ENCODE measurements at regions not wholly inside any gene's neighbourhood (a gene's known extent, or its start where the extent isn't known, plus 50 kb on each side); places are given as distances from the start of the nearest gene placed in this dataset.

GRCh38 chr15:60095711-60096110 lies 91.6 kb downstream of the FOXB1 start:
- no peak for DNase-seq

GRCh38 chr15:60096157-60096556 lies 92.0 kb downstream of the FOXB1 start:
- DNase-seq, result no peak

DNA sequence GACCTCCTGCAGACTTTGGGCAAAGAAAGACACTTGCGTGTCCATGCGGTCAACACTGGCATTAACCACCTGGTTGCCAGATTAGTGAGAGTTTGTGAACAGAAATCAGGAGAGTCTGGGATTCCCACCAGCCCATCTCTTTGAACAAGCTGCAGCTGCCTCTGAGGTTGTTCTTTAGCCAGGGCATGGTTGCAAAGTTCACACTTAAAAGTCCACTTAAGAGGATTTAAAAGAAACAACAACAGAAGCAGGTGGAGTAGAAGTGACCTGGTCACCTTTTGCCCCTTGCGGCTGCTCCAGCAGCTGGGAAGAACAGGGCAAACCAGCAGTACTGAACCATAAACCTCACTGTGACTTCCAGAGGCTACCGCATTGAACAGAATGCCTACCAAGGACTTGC lies 97.3 kb downstream of the FOXB1 start:
- no peak for DNase-seq

DNA sequence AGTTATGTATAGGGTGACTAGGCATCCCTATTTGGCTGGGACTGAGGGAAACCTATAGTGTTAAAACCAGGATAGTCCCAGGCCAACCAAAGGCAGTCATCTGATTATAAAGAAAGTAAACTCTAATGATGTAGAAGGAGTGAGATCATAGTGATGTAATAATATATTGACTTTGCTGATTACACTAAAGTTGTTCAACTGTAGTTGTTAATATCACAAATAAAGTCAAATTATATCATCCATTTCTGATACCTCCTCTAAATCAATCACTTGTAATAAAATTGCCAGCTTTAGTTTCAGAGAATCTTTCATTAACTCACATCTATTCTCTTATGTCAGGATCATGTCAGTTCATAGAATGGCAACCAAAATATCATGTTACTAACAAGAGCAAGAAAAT lies 98.6 kb downstream of the FOXB1 start:
- DNase-seq, result no peak

DNA sequence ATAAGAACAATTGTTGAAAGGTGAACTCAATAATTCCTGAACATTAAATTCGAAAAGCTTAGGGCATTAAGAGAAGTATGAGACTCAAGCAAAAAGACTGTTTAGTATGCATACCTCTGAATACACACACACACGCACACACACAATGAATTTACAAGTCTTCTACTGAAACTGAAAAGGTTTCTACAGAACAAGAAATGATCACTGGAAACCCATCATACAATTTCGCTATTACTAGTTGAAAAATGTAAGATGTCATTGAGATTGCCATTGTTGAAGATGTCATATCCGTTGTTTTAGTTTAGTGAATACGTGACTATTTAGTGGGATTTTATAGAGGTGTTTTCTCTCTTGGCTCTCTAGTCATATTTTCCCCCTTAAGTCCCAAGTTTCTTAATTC lies 106.8 kb downstream of the FOXB1 start:
- no peak for DNase-seq

- no peak for DNase-seq
These were observed 111.7 kb downstream of the FOXB1 start for GRCh38 chr15:60115579-60116380.

DNA sequence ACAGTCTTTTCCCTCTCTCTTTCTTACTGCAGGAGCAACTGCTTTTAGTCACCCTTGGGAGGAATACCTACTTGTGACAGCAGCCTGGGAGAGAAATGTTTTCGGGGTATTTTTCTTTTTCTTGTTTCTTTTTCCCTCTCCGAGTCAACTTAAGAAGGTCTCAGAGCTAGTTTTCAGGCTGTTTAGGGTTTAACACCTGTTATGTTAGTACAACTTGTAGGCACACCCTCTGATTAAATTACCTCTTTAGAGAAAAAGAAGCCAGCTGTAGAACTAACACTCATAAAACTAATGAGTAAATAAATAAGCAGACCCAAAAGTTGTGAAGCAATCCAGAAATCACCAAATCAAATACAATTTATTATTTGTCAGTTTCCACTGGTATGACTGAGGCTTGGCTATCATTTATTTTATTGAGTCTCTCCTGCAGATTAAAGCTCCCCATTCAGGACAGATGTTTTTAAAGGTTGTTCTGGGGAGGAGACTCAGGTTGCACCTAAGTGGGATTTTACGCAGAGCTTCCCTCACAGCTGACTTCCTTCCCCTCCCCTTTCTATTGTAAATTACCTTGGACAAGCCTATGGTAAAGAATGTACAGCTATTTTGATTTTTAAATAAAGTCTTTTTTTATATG lies 112.5 kb downstream of the FOXB1 start:
- peak in 1 of 2 experiments; percentile 28 for DNase-seq

DNA sequence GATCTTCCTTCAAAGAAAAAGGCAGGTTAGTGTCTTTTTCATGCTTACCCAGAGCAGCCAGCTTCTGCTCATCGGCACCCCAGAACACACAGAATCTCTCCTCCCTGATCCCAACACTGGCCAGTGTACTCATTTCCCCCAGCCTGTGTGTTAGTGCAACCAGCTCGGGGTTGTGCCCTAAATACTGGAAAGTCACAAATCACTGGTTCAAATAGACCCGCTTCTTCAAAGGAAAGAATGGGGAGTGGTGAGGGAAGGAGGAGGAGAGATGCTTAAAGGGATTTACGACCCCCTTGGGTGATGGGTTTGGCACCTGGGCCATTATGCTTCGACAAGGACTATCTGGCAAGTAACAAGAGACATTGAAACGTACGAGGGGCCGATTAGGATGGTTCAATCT lies 114.0 kb downstream of the FOXB1 start:
- no peak for DNase-seq

DNA sequence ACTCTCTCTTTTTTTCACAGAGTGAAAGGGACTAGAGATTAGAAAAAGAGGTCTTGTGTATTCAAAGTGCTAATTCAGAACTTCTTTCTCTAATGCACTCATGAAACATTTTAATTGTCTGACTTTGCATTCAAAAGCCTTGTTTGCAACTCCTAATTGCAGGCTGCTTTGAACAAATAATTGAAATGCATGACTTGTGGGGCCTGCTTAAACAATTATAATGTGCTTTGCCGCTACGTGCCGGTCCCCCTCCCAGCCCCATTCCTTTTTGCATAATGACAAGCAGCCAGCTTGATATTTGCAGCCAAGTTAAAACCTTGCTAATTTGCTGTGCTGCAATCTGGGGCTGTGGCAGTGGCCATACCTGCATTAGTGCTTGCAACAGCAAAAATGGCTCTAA lies 114.5 kb downstream of the FOXB1 start:
- DNase-seq, result no peak

GRCh38 chr15:60119101-60119500 lies 115.0 kb downstream of the FOXB1 start:
- no peak for DNase-seq

DNA sequence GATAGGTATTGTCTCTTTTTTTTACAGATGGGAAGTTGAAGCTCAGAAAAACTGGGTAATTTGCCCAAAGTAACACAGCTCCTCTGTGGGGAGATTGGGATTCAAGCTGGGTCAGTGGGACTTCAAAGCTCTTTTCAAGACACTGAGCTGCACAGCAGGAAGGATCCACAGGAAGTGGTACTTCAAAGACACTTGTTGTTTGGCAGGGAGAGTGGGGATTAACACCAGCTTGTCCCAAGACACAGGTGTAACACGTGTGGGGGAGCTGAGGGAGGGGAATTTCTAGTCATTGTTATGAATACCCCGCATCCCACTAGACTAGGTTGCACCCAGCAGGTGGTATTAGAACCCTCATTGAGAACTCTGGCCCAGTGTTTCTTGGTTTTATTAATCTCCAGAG lies 116.0 kb downstream of the FOXB1 start:
- DNase-seq, result peak; percentile 66 to 88

GRCh38 chr15:60121845-60122244 lies 117.7 kb downstream of the FOXB1 start:
- DNase-seq, result no peak

- DNase-seq, result no peak
These were observed 118.6 kb downstream of the FOXB1 start for GRCh38 chr15:60122691-60123090.

DNA sequence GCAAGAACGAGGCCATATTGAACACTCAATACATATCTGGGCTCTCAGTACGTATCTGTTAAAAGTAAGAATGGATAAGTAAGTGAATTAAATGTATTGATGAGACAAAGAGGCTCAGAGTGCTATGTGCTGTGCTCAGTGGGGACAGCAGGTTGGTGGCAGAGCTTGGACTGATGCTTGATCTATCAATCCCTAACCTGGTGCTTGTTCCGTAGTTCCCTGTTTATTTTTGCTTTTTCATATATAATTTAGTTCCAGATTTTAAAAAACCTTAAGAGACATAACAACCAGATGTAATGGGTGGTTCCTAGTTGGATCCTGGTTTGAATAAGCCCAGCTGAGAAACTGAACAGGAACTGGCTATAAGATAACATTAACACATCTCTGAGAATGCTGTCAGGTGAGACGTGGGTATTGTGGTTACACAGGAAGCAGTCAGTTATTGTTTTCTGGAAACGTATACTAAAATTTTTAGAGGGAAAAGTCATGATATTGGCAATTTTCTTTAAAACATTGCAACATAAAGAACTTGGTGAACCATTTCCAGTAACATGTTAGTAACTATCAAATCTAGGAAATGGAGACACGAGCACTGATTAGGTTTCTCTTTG lies 120.5 kb downstream of the FOXB1 start:
- DNase-seq, result no peak

DNA sequence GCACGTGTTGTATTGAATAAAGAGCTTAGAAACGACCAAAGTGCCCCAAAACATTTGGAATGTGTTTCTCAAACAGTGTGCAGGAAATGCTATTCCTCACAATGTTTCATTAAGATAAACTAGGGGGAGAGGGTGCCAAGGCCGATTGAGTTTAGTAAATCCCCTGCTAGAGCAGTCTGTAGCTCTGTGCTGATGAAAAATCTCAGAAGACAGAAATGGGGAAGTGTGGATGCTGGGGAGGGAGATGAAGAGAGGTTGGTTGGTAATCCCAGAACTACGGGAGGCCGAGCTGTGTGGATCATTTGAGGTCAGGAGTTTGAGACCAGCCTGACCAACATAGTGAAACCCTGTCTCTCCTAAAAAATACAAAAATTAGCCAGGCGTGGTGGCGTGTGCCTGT lies 121.2 kb downstream of the FOXB1 start:
- no peak for DNase-seq

DNA sequence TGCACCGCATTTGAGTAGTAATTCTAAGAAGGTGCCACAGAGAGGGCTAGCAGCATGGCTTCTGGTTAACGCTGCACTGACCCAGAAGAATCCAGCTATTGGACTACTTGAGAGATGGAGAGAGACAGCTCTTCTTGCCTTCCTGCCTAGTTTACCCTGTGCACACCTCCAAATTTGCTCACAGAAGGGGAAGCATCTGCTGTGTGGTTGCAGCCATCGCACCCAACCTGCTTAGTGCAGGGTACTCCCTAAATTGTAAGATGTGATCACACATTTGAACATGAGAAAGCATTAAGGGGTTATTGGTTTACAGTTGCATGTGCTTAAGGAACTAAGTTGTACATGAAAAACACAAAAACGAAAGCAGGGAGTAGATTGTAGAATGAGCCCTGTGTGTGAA lies 122.1 kb downstream of the FOXB1 start:
- DNase-seq, result no peak

DNA sequence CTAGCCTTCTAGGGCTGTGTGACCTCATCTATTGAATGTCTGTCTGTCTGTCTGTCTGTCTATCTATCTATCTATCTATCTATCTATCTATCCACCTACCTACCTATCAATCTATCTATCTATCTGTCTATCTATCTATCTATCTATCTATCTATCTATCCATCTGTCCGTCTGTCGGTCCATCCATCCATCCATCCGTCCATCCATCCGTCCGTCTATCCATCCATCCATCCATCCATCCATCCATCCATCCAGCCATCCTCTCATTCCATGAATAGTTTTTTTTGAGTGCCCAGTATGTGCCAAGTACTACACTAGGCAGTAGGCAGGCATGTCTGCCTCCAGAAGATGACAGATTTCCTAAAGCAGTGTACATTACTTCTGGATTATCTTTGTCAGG lies 122.5 kb downstream of the FOXB1 start:
- no peak for DNase-seq

GRCh38 chr15:60128000-60128376 lies 123.9 kb downstream of the FOXB1 start:
- no peak for DNase-seq

DNA sequence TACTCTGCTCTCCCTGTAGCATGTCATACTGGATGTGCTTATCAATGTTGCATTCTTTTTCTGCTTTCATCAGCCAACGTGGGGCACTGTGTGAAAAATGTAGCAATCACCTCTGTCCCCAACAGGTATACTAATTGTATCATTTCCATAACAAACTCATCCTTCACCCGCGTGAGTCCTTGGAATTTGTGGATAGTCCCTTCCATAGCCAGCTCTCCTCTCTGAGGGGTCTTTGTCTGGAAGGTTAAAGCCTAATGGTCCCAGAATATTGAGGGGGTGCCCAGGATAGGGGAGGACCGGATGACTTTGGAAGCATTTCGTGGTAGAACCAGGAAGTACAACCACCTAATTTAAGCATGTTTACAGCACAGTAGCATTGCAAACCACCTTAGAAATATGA lies 124.6 kb downstream of the FOXB1 start:
- DNase-seq, result no peak

DNA sequence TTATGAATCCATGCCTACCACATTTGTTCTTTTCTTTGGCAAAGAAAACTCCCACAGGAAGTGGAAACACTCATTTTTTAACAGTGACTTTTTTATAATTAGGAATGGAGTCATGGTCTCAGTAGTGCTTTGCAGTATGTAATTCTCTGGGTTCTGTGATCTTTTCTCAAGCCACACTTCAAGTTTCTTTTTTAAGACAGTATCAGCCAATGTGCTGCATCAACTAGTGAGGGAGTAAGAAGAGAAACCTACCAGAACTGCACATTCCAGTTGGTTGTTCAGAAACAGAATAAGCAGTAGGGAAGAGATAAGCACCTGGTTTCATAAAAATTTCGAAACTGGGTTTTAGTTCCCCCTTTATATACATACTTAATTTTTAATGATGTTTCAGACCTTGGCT lies 126.3 kb downstream of the FOXB1 start:
- no peak for DNase-seq

- no peak for DNase-seq
These were observed 126.7 kb downstream of the FOXB1 start for GRCh38 chr15:60130821-60131220.

GRCh38 chr15:60134609-60135008 lies 130.5 kb downstream of the FOXB1 start:
- DNase-seq, result peak in 1 of 2 experiments; percentile 20

GRCh38 chr15:60135961-60136360 lies 131.8 kb downstream of the FOXB1 start:
- DNase-seq, result no peak

DNA sequence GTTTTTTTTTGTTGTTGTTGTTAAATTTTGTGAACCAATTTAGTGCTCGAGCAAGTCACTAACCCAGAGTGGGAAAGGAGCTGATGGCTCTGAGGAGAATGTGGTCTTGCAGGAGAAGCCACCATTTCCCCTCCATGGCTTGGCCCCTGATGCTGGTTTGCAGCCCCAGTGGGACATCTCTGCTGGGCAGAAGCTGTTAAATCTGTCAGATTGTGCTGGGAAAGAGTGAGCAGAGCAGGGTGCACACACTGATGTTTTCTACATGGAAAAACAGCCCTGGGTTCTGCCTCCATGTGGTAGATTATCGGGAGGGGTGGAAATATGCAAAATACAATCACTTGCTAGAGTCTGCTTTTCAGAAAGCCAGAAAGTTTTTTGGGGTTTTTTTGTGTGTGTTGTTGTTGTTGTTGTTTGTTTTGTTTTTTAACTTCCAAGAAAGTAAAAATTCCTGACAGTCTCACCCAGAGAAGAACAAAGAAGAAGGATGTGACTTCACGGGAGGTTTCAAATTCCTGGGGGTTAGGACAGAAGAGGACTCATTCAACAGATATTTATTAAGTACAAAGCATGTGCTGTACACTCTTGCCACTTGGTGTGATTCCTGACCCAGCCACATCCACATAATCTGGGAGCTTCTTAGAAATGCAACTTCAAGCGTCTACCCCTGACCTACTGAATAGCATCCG lies 133.7 kb downstream of the FOXB1 start:
- no peak for DNase-seq

Measured in NCI-H524 (cell line).